NOMO-1 treated with dmso at 0.1 percent for 144 hours (cell line): ENCODE measurements at regions not wholly inside any gene's neighbourhood (a gene's known extent, or its start where the extent isn't known, plus 50 kb on each side); places are given as distances from the start of the nearest gene placed in this dataset.
"Not testable (repeated sequence)": the region's sequence is repeated elsewhere in the genome, so short reads cannot be mapped to it uniquely, and the experiment has no call there.

Source experiments
- DNase-seq: peaks from one replicate; lab custom pipeline; 2025; ENCODE audit not compliant: unreplicated experiment; lab: John Stamatoyannopoulos, UW

DNA sequence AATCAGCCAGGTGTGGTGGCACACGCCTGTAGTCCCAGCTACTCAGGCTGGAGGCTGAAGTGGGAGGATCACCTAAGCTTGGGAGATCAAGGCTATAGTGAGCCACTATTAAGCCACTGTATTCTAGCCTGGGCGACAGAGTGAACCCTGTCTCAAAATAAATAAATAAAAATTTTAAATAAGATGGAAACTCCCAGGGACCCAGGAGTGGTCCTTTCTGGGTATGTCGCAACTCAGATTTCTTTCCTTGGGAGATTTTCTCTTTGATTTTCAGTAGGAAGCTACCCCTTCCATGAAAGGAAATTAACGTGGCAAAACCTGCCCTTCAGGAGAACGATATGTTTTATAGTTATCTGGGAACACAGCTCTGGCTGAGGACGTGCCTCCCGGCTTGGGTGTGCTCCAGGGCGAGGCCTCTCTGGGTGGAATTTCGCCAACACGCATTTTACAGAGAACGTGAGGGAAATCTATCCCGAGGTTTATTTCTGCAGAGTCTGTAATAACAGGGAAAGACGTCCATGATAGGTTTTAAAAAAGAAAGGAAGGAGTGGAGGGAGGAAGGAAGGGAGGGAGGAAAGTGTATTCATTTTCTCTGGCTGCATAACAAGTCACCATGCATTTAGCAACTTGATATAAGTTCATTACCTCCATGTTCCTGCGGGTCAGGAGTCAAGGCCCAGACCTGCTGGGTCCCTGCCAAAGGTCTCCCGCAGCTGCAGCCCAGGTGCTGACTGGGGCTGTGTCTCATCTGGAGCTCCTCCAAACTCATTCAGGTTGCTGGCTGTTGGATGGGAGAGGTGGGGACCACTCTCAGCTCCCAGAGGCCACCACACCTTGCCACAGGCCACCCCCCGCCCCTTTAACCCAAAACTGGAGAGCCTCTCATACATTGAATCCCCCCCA is 80.6 kb upstream of the GSC start:
- DNase-seq, result no peak

GRCh38 chr14:94844593-94845152 is 74.8 kb upstream of the GSC start:
- no peak for DNase-seq

DNA sequence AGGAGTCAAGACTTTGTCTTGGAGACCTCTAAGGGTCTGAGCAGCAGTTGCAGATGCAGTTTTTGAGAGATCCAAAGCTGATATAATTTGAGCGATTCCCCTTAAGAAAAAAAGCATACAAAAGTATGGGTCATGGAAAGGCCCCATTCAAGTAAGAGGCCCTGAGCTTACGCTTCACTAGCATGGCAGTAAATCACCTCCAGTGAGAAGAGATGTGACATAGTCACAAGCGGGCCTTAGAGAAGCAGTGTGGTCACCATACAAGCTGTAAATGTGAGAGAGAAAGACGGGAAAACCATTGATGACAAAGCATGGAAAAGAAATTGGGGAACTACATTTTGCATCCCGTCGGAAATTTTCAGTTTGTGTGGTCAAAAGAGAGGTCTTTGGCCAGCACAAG is 70.6 kb upstream of the GSC start:
- DNase-seq, result no peak

GRCh38 chr14:94839348-94839747 is 69.4 kb upstream of the GSC start:
- no peak for DNase-seq

DNA sequence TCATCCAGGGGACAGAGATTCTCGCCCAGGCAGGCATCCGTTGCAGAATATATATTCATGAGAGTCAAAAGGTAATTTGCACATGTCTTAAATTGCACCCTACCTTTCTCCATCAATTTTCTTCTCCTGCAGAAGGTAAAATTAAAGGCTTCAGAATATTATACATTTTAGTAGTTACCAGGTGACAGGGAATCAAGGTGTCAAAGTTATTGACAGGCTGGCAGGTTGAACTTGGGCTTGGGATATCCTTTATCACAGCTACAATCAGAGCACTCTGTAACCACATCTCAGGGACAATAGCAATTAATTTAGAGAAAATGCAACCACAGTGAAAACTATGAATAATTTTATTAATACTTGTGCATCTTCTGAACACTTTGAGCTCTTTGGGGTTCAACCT is 66.9 kb upstream of the GSC start:
- DNase-seq, result no peak

- no peak for DNase-seq
Observed at GRCh38 chr14:94833633-94834032, 63.7 kb upstream of the GSC start.

- no peak for DNase-seq
Observed at GRCh38 chr14:94831085-94831484, 61.2 kb upstream of the GSC start.

GRCh38 chr14:94827711-94828447 is 58.0 kb upstream of the GSC start:
- no peak for DNase-seq

GRCh38 chr14:94826774-94827173 is 56.9 kb upstream of the GSC start:
- DNase-seq, result no peak

DNA sequence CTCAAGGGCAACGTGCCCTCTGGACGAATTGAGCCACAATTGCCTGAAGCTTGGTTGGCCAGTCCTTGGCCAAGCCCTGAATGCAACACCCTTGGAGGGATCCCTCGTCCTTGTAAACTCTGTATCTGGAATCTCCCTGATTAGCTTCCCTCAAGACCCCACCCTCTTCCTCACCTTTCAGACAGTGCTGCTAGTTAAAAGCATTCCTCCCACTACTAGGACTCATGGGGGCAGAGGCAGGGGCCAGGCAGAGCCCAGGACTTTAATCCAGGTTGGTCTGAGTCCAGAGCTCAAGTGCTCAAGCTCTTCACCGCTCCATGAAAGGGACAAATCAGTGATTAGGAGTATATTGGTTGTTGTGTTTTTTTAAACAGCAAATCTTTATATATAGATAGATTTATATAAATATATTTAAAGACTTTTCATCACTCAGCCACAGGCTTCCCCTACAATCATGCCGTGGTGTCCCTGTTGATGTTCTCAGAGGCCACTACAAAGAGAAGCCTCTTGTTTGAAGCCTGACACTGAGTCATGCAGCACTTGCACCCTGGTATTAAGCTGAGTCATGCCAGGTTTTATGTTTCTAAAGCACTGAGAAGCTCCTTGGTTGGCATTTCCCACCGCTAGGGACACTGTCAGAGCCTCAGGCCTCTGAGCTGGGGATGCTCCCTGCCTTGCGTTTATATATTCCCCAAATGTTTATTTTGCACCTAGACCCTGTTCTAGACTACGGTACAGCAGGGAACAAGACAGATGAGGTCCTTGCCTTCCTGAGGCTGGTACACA is 53.8 kb upstream of the GSC start:
- DNase-seq, result no peak

GRCh38 chr14:94821705-94822104 is 51.8 kb upstream of the GSC start:
- no peak for DNase-seq

- not testable (repeated sequence) for DNase-seq
Observed at GRCh38 chr14:94820932-94821331, 51.0 kb upstream of the GSC start.
